Aorta (tissue), 5 donors: ENCODE measurements at regions not wholly inside any gene's neighbourhood (a gene's known extent, or its start where the extent isn't known, plus 50 kb on each side); places are given as distances from the start of the nearest gene placed in this dataset.

ENCODE experiments used
- ATAC-seq: fragments of 200-7000 bp; cut with Tn5 transposase; one replicate; pipeline ENCODE4 v1.9.1; 2022; ENCODE audit warnings: moderate library complexity; ENCODE audit not compliant: low FRiP score
- DNase-seq, 2 donors: peaks; one replicate each; pipeline ENCODE4 v3.0.0-alpha.2; 2020
- H3K27ac ChIP-seq, 2 donors: one replicate each; pipeline ENCODE4 v1.5.1; 2013; ENCODE audit warnings: low read length in 2 of 2, mild to moderate bottlenecking in 2 of 2, moderate library complexity in 2 of 2, control low read depth in 1 of 2, inconsistent platforms in 1 of 2, low read depth in 1 of 2
- H3K27me3 ChIP-seq, 2 donors: one replicate each; pipeline ENCODE4 v1.6.1; 2013; ENCODE audit warnings: control low read depth in 1 of 2, low read length in 1 of 2, mild to moderate bottlenecking in 1 of 2, moderate library complexity in 1 of 2; ENCODE audit not compliant: insufficient read depth in 2 of 2, control insufficient read depth in 1 of 2
- H3K36me3 ChIP-seq, 2 donors: one replicate each; pipeline ENCODE4 v1.6.1; 2013; ENCODE audit warnings: control low read depth in 1 of 2, low read length in 1 of 2, mild to moderate bottlenecking in 1 of 2; ENCODE audit not compliant: insufficient read depth in 2 of 2, control insufficient read depth in 1 of 2
- H3K4me1 ChIP-seq, 2 donors: one replicate each; pipeline ENCODE4 v1.6.1; 2013; ENCODE audit warnings: low read length in 2 of 2, control low read depth in 1 of 2, mild to moderate bottlenecking in 1 of 2, moderate library complexity in 1 of 2; ENCODE audit not compliant: insufficient read depth in 2 of 2, control insufficient read depth in 1 of 2
- H3K4me3 ChIP-seq, 2 donors: one replicate each; pipeline ENCODE4 v1.5.1; 2013; ENCODE audit warnings: low read length in 2 of 2, control low read depth in 1 of 2, mild to moderate bottlenecking in 1 of 2
- H3K9me3 ChIP-seq: one replicate; pipeline ENCODE4 v1.6.1; 2013; ENCODE audit warnings: mild to moderate bottlenecking, low read length; ENCODE audit not compliant: control insufficient read depth
- WGBS, 2 donors: extraction: QIAGEN DNeasy Blood & Tissue Kit; methylation state at CpG; one replicate each; pipeline ENCODE4 v1.1.7; 2013; 5-methylcytosine and 5-hydroxymethylcytosine counted together
- intact Hi-C, 2 donors: fragments of 100-400 bp; cut with DNase I; formaldehyde crosslinking; loops; one replicate each; pipeline versions ENCODE4 v1.14.2 to v1.15.0; 2022
- donor health status: healthy with polysubstance abuse.
- donor health status: Bipolar disorder and iron deficiency.
- donor health status: DM: no; HTN: no; CAD: no.
- donor health status: DM: no; HTN: no; CAD: no.
- donor health status: DM: yes; HTN: yes; CAD: no.

- peaks cover 2 to 11% of the 10 kb centered on the region in 2 donors for H3K4me1 ChIP-seq
- no peak for DNase-seq
- H3K36me3 ChIP-seq = no peaks in the 10 kb centered on the region
- H3K9me3 ChIP-seq = no peaks in the 10 kb centered on the region
- WGBS, 2 donors = 90 to 94% methylated on average over 1 of the region's 1 CpG
- intact Hi-C loops = no loop called here
- H3K27me3 ChIP-seq = no peaks in the 10 kb centered on the region
- no peak overlapping the region for H3K4me3 ChIP-seq
- no peak overlapping the region for H3K27ac ChIP-seq
- no peak for ATAC-seq
Observed at GRCh38 chr9:81414836-81415235, 274.5 kb downstream of the TLE1 start.

- H3K27me3 ChIP-seq = no peaks in the 10 kb centered on the region
- no peaks in the 10 kb centered on the region for H3K36me3 ChIP-seq
- peaks cover 2 to 5% of the 10 kb centered on the region in 2 donors for H3K4me1 ChIP-seq
- intact Hi-C loops = no loop called here
- no peak overlapping the region for H3K4me3 ChIP-seq
- H3K27ac ChIP-seq = no peak overlapping the region
- DNase-seq (no peak), ATAC-seq (no peak)
- WGBS, 2 donors = 62 to 68% methylated on average over 1 of the region's 1 CpG
- H3K9me3 ChIP-seq = no peaks in the 10 kb centered on the region
Observed at GRCh38 chr9:81411961-81412360, 277.4 kb downstream of the TLE1 start.

- 11 to 24% methylated on average over 4 of the region's 4 CpGs for WGBS, 2 donors
- no peaks in the 10 kb centered on the region for H3K36me3 ChIP-seq
- no peak for ATAC-seq
- no peak for DNase-seq
- intact Hi-C loops = no loop called here
- H3K4me1 ChIP-seq = no peaks in the 10 kb centered on the region
- H3K4me3 ChIP-seq = no peak overlapping the region
- H3K27me3 ChIP-seq = no peaks in the 10 kb centered on the region
- no peaks in the 10 kb centered on the region for H3K9me3 ChIP-seq
- no peak overlapping the region for H3K27ac ChIP-seq
Observed at GRCh38 chr9:81410201-81410600, 279.1 kb downstream of the TLE1 start.

GRCh38 chr9:81408951-81409350, 280.4 kb downstream of the TLE1 start:
- Histone ChIP-seq H3K27ac (no peak overlapping the region), H3K9me3 (no peaks in the 10 kb centered on the region), H3K36me3 (no peaks in the 10 kb centered on the region), H3K27me3 (no peaks in the 10 kb centered on the region), H3K4me1 (no peaks in the 10 kb centered on the region), H3K4me3 (no peak overlapping the region)
- DNase-seq = no peak
- intact Hi-C loops = no loop called here
- ATAC-seq = no peak

GRCh38 chr9:81404931-81405598, 284.3 kb downstream of the TLE1 start:
- no peaks in the 10 kb centered on the region for H3K27me3 ChIP-seq
- WGBS, 2 donors = 15 to 21% methylated on average over 2 of the region's 2 CpGs
- intact Hi-C loops = no loop called here

GRCh38 chr9:81397481-81398381, 291.6 kb downstream of the TLE1 start:
- WGBS, 2 donors = 84 to 85% methylated on average over 9 of the region's 9 CpGs
- ATAC-seq = no peak

More at GRCh38 chr9:81404931-81405598, 284.3 kb downstream of the TLE1 start:
- H3K36me3 ChIP-seq = no peaks in the 10 kb centered on the region
- no peak for DNase-seq
- H3K9me3 ChIP-seq = no peaks in the 10 kb centered on the region
- H3K27ac ChIP-seq = no peak overlapping the region
- no peak for ATAC-seq
- no peaks in the 10 kb centered on the region for H3K4me1 ChIP-seq
- no peak overlapping the region for H3K4me3 ChIP-seq

GRCh38 chr9:81396528-81396927, 292.8 kb downstream of the TLE1 start:
- no peak for DNase-seq
- intact Hi-C loops = no loop called here
- 41 to 49% methylated on average over 9 of the region's 9 CpGs for whole genome bisulfite sequencing, 2 donors
- no peaks in the 10 kb centered on the region for H3K27me3 ChIP-seq
- H3K4me1 ChIP-seq = no peaks in the 10 kb centered on the region
- H3K9me3 ChIP-seq = no peaks in the 10 kb centered on the region
- H3K36me3 ChIP-seq = no peaks in the 10 kb centered on the region
- no peak overlapping the region for H3K4me3 ChIP-seq
- H3K27ac ChIP-seq = no peak overlapping the region
- ATAC-seq = no peak

More at GRCh38 chr9:81397481-81398381, 291.6 kb downstream of the TLE1 start:
- no peak overlapping the region for H3K27ac ChIP-seq
- no peak overlapping the region for H3K4me3 ChIP-seq
- no peak for DNase-seq
- H3K27me3 ChIP-seq = no peaks in the 10 kb centered on the region
- no peaks in the 10 kb centered on the region for H3K4me1 ChIP-seq
- no peaks in the 10 kb centered on the region for H3K9me3 ChIP-seq
- intact Hi-C loops = no loop called here
- H3K36me3 ChIP-seq = no peaks in the 10 kb centered on the region

GRCh38 chr9:81395676-81396054, 293.7 kb downstream of the TLE1 start:
- H3K4me1 ChIP-seq = no peaks in the 10 kb centered on the region
- H3K27ac ChIP-seq = no peak overlapping the region
- WGBS, 2 donors = 90 to 92% methylated on average over 4 of the region's 4 CpGs
- intact Hi-C loops = no loop called here
- no peak for DNase-seq
- H3K27me3 ChIP-seq = no peaks in the 10 kb centered on the region
- H3K4me3 ChIP-seq = no peak overlapping the region
- no peaks in the 10 kb centered on the region for H3K36me3 ChIP-seq
- H3K9me3 ChIP-seq = no peaks in the 10 kb centered on the region
- ATAC-seq = no peak
